Type B pancreatic cell (in vitro differentiated cells): ENCODE measurements at regions not wholly inside any gene's neighbourhood (a gene's known extent, or its start where the extent isn't known, plus 50 kb on each side); places are given as distances from the start of the nearest gene placed in this dataset.

Experiments
- DNase-seq: peaks from one replicate; pipeline ENCODE4 v3.0.0; 2021; ENCODE audit warnings: mixed read lengths; ENCODE audit not compliant: unreplicated experiment; ENCODE audit errors: extremely low spot score
- H3K27ac Mint-ChIP-seq: 2 replicates; pipeline ENCODE4 v1.8.0; 2021; ENCODE audit warnings: mild to moderate bottlenecking, mixed read lengths
- H3K27me3 Mint-ChIP-seq: 2 replicates; pipeline ENCODE4 v1.8.0; 2021; ENCODE audit warnings: mixed read lengths
- H3K36me3 Mint-ChIP-seq: 2 replicates; pipeline ENCODE4 v1.8.0; 2021; ENCODE audit warnings: mixed read lengths
- H3K4me1 Mint-ChIP-seq: one replicate; pipeline ENCODE4 v1.8.0; 2021; ENCODE audit warnings: mixed read lengths; ENCODE audit not compliant: unreplicated experiment
- H3K4me3 Mint-ChIP-seq: 2 replicates; pipeline ENCODE4 v1.8.0; 2021; ENCODE audit warnings: mild to moderate bottlenecking, mixed read lengths
- H3K9me3 Mint-ChIP-seq: 2 replicates; pipeline ENCODE4 v1.8.0; 2021; ENCODE audit warnings: mixed read lengths
- CTCF ChIP-seq: fragments of 200-600 bp; sonication (generic); conservative IDR thresholded peaks from 2 replicates; pipeline ENCODE4 v1.5.0; 2021; ENCODE audit warnings: antibody characterized with exemption, mild to moderate bottlenecking

GRCh38 chrX:82141942-82142341, 940.0 kb downstream of the SH3BGRL start:
- Mint-ChIP-seq H3K4me1 (no peaks in the 10 kb centered on the region), H3K9me3 (no peaks in the 10 kb centered on the region), H3K27ac (no peak overlapping the region), H3K36me3 (no peaks in the 10 kb centered on the region), H3K4me3 (no peak overlapping the region), H3K27me3 (no peaks in the 10 kb centered on the region)
- no peak for DNase-seq
- no peak for TF ChIP-seq CTCF

- H3K36me3 Mint-ChIP-seq: no peaks in the 10 kb centered on the region
- no peak overlapping the region for H3K4me3 Mint-ChIP-seq
- no peak for TF ChIP-seq CTCF
- H3K4me1 Mint-ChIP-seq: no peaks in the 10 kb centered on the region
- no peaks in the 10 kb centered on the region for H3K27me3 Mint-ChIP-seq
- no peak for DNase-seq
- H3K9me3 Mint-ChIP-seq: no peaks in the 10 kb centered on the region
- no peak overlapping the region for H3K27ac Mint-ChIP-seq
Observed at GRCh38 chrX:82161195-82161594, 959.3 kb downstream of the SH3BGRL start.

GRCh38 chrX:82163701-82164100, 961.8 kb downstream of the SH3BGRL start:
- Mint-ChIP-seq H3K4me1 (no peaks in the 10 kb centered on the region), H3K36me3 (no peaks in the 10 kb centered on the region), H3K27ac (no peak overlapping the region), H3K27me3 (no peaks in the 10 kb centered on the region), H3K4me3 (no peak overlapping the region), H3K9me3 (no peaks in the 10 kb centered on the region)
- DNase-seq: no peak
- TF ChIP-seq CTCF: no peak

- no peaks in the 10 kb centered on the region for H3K4me1 Mint-ChIP-seq
- H3K36me3 Mint-ChIP-seq: no peaks in the 10 kb centered on the region
- DNase-seq: no peak
- peaks cover 3% of the 10 kb centered on the region for H3K9me3 Mint-ChIP-seq
- no peak for TF ChIP-seq CTCF
- H3K27ac Mint-ChIP-seq: no peak overlapping the region
- no peak overlapping the region for H3K4me3 Mint-ChIP-seq
- no peaks in the 10 kb centered on the region for H3K27me3 Mint-ChIP-seq
Observed at GRCh38 chrX:82196866-82197265, 995.0 kb downstream of the SH3BGRL start.

- Mint-ChIP-seq H3K27me3 (no peaks in the 10 kb centered on the region), H3K36me3 (no peaks in the 10 kb centered on the region), H3K9me3 (no peaks in the 10 kb centered on the region), H3K4me1 (no peaks in the 10 kb centered on the region), H3K27ac (no peak overlapping the region), H3K4me3 (no peak overlapping the region)
- no peak for DNase-seq
- TF ChIP-seq CTCF: no peak
Observed at GRCh38 chrX:82208975-82209374, 1007.1 kb downstream of the SH3BGRL start.

- H3K27ac Mint-ChIP-seq: no peak overlapping the region
- no peak overlapping the region for H3K4me3 Mint-ChIP-seq
- peak; percentile 66 for TF ChIP-seq CTCF
- peaks cover 5% of the 10 kb centered on the region for H3K9me3 Mint-ChIP-seq
- DNase-seq: no peak
- H3K36me3 Mint-ChIP-seq: no peaks in the 10 kb centered on the region
- H3K4me1 Mint-ChIP-seq: no peaks in the 10 kb centered on the region
- H3K27me3 Mint-ChIP-seq: no peaks in the 10 kb centered on the region
Observed at GRCh38 chrX:82218361-82218760, 1016.5 kb downstream of the SH3BGRL start.
